T-helper 2 cell (primary cell): ENCODE measurements at regions not wholly inside any gene's neighbourhood (a gene's known extent, or its start where the extent isn't known, plus 50 kb on each side); places are given as distances from the start of the nearest gene placed in this dataset.

Experiments used
- DNase-seq, 5 experiments: peaks; one replicate each; pipeline versions ENCODE4 v3.0.0 to v3.0.0-alpha.2; 2012 to 2022

DNA sequence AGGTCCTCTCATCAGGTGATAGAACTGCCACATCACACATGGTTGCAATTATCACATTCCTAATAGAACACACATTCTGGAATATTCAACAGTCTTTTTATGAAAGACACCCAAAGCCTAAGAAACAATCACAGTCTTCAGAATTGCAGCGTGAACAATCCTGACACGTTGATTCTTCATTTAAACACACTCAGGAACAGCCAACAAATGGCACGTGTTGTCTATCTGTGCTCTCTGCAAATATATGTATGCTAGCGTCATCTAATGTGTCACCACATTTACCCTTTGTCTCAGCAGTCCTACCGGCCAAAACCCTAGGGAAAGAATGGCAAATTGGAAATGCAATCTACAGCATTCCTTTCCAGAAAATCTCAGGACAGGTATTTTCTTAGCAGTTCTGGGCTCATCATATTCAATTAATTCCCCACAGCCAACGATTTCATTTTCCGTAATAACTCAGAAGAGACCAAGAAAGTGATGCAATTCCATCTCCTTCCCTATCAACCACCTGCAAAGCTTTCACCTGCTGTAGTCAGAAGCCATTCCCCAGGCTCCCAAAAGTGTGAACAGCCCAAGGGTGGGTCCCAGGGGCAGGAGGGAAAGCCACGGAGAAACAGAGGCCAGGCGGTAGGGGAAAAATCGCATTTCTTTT is 280.3 kb upstream of the JARID2 start:
- no peak for DNase-seq

- no peak for DNase-seq
These were observed 279.6 kb upstream of the JARID2 start for GRCh38 chr6:14966096-14966905.

GRCh38 chr6:14966906-14967711 is 278.8 kb upstream of the JARID2 start:
- no peak for DNase-seq

DNA sequence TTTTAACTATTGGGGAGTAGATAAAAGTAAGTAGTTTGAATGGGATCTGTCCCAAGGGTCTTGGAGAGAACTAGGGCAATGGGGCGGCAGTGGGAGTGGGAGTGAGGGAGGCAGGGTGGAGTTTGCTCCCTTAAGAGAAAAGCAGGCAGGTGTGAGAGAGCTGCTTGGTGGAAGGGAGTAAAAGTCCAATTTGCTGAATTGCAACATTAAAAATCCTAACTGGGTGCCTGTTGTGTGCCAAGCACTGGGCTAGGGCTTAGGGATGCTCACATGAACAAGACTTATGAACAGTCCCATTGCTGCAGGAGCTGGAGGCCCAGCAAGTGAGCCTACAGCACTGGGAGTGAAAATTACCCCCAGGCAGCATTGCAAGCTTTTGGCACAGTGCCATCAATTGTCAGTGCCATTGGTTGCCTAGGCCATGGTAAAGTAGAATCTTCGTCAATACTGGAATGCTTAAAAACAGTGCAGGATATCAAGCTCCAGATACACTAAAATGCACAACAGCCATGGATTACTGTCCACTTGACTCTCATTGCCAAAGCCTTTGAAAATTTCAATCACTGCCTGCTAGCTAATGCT is 277.7 kb upstream of the JARID2 start:
- DNase-seq, result no peak

GRCh38 chr6:14969126-14969525 is 276.7 kb upstream of the JARID2 start:
- no peak for DNase-seq

- DNase-seq, result no peak
These were observed 273.3 kb upstream of the JARID2 start for GRCh38 chr6:14972379-14973067.

- no peak for DNase-seq
These were observed 271.5 kb upstream of the JARID2 start for GRCh38 chr6:14974372-14974771.

DNA sequence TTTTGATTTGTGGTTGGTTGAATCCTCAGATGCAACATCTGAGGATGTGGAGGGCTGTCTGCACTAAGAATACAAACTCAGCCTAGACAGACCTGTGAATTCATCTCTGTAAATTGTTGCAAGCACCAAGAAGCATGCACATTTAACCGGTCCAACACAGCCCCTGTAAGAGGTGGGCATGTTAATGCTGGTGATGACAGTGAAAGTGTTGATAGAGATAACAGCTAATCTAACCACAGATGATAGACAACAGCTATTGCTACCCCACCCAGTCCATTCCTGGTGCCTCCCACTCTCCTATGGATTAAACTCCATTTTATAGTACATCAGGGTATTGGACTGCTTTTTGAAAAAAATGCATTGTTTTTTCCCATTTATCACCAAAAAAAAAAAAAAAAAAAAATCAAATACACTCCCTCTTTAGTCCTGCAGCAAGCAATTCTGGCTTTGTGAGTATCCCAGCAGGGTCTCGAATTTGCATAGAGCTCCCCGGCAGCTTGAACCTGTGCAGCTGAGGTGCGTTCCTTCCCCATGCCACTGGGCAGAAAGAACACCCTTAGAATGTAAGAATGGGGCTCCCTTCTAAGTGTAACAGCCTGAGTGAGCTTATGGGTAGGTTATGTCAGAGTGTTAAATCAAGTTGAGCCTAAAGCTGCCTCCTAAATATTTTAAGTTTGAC is 270.9 kb upstream of the JARID2 start:
- no peak for DNase-seq

GRCh38 chr6:14975471-14975817 is 270.4 kb upstream of the JARID2 start:
- no peak for DNase-seq

DNA sequence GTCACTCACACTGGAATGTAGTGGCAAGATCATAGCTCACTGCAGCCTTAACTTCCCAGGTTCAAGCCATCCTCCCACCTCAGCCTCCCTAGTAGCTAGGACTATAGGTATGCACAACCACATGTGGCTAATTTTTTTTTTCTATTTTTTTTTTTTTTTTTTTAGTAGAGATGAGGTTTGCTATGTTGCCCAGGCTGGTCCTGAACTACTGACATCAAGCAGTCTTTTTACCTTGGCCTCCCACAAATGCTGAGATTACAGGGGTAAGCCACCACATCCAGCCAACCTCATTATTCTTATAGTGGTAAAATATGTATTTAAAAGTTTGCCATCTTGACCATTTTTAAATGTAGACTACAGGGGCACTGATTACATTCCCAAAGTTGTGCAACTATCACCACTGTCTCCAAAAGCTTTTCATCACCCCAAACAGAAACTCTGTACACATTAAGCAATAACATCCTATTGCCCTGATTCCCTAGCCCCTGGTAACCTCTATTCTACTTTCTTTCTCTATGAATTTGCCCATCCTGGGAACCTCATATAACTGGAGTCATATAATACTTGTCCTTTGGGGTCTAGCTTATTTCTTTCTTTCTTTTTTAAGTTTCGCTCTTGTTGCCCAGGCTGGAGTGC is 268.0 kb upstream of the JARID2 start:
- DNase-seq, result no peak

DNA sequence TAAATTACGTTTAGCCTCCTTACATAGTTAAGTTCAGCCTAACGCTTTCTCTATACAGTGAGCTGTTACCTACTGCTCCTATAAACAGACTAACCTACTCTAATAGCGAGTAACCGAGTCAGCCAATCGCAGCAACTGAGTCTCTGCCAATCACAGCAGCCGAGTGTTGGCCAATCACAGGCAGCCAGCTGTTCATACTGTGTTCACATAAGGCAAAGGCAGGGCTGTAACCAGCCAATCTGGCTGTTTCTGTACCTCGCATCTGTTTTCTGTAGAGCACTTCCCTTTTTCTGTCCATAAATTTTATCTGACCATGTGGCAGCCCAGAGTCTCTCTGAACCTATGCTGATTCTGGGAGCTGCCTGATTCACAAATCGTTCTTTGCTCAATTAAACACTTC is 263.9 kb upstream of the JARID2 start:
- DNase-seq, result no peak

DNA sequence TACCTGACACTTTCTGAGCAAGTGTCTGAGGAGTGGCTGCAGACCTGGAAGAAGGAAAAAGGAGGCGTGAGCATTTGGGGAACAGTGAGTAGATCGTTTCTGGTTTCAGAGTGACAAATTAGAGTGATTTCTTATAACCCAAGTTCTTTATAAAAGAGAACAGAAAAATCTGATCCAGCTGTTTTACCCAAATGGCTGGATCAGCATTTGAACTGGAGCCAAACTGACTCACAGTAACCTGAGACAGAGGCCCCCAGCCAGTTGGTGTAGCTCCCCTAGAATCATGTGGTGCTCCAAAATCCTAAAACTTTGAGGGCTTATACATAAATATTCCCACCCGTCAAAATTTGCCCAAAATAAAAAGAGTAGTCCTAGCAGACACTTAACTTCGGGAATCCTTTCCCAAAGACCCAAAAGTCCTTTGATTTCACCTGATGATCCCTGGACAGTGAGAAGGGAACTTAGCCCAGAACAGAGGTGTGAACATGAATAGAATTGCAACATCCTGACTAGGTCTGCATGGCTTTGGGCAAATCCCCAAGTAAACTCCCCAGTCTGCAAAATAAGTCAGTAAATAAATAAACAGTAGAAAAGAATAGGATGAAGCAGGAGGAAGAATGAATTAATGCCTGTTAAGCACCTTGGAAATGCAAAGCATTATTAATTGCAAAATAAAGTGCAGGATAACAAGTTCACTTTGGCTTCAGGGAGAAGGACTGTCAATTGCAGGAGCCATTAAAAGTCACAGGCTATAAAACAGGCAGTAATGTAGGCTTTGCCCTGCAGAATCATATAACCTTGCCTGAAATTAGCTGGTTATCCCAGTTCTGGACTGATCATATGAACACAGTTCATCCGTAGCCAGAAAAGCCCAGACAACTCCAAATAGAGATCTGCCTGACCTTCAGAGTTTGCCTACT is 262.0 kb upstream of the JARID2 start:
- no peak for DNase-seq

GRCh38 chr6:14984519-14984853 is 261.4 kb upstream of the JARID2 start:
- DNase-seq, result no peak

- no peak for DNase-seq
These were observed 260.5 kb upstream of the JARID2 start for GRCh38 chr6:14985366-14985765.

GRCh38 chr6:14986370-14986769 is 259.5 kb upstream of the JARID2 start:
- DNase-seq, result no peak

- no peak for DNase-seq
These were observed 258.4 kb upstream of the JARID2 start for GRCh38 chr6:14987490-14987889.

DNA sequence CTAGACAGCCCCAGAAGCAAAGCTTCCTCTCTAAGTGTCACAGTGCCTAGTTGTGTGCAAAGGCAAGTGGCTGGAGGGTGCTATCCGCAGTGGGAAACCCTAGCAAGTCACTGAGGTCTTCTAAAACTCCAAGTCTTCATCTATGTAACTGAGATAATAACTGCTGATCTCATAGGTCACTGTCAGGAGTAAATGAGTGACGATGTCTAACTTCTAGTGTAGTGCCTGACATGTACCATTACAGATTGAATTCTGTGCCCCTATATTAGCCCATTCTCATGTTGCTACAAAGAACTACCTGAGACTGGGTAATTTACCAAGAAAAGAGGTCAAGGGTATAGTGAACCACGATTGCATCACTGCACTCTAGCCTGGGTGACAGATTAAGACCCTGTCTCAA is 253.5 kb upstream of the JARID2 start:
- no peak for DNase-seq

GRCh38 chr6:14995208-14995607 is 250.7 kb upstream of the JARID2 start:
- DNase-seq, result no peak

DNA sequence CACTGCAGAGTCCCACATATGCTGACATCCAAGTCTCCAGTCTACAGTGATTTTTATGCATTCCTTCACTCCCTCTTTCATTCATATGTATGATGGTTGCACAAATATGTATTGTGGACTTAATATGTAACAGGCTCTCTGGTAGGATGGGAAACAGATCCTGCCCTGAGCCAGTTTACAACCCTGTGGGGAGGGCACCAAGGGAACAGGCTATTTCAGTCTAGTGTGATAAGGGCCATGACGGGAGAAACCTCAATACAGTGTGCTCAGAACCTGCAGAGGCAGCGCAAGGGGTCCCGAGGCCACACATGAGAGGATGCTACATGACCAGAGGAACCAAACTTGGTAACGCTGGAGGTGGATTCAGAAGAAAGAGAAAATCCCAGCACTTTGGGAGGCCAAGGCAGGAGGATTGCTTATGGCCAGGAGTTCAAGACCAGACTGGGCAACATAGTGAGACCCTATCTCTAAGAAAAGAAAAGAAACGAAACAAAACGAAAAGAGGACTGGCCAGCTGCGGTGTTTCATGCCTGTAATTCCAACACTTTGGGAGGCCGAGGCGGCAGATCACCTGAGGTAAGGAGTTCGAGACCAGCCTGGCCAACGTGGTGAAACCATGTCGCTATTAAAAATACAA is 249.8 kb upstream of the JARID2 start:
- DNase-seq, result no peak

DNA sequence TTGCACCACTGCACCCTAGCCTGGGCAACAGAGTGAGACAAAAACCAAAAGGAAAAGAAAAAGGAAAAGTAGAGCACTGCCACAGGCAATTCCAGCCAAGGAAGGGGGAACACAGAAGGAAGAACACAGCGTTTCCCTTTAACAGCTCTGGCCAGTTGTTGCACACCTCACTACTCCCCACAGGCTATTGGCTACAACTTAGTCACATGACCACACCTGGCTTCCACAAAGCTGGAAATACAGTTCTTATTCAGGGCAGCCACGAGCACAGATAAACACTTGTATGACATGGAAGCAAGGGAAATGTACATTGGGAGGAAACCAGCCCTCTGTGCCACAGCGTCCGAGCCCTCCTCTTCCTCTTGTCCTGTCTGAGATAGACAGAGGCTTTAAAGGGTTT is 249.0 kb upstream of the JARID2 start:
- DNase-seq, result no peak
